ENCODE measurements at regions not wholly inside any gene's neighbourhood (a gene's known extent, or its start where the extent isn't known, plus 50 kb on each side); places are given as distances from the start of the nearest gene placed in this dataset.

DNA sequence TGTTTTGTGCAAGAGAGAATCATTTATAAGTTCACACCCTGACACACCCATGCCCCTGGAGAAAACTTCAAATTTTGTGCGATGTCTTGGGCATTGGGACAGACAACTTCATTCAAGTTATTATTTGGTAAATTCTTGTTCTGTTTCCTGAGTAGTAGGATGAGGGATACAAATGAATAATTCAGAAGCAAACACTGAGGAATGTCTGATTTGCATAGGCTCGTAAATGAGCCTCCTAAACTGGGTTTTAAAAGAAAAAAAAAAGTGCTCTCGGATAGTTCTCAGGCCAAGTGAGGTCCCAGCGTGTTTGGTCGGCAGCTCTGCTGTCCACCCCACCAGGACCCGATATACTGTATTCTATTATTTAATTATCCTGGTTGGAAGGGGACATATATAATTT, 134.7 kb upstream of the CPM start:
- TF ChIP-seq POLR2A (IDR thresholded peaks at IDR 0.05), result no peak
- TF ChIP-seq, protein P1, sequence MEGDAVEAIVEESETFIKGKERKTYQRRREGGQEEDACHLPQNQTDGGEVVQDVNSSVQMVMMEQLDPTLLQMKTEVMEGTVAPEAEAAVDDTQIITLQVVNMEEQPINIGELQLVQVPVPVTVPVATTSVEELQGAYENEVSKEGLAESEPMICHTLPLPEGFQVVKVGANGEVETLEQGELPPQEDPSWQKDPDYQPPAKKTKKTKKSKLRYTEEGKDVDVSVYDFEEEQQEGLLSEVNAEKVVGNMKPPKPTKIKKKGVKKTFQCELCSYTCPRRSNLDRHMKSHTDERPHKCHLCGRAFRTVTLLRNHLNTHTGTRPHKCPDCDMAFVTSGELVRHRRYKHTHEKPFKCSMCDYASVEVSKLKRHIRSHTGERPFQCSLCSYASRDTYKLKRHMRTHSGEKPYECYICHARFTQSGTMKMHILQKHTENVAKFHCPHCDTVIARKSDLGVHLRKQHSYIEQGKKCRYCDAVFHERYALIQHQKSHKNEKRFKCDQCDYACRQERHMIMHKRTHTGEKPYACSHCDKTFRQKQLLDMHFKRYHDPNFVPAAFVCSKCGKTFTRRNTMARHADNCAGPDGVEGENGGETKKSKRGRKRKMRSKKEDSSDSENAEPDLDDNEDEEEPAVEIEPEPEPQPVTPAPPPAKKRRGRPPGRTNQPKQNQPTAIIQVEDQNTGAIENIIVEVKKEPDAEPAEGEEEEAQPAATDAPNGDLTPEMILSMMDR (IDR thresholded peaks at IDR 0.05), result no peak
- TF ChIP-seq EP300 (IDR thresholded peaks at IDR 0.05), result no peak

All from ovary (tissue), 3 donors.